Hematopoietic multipotent progenitor cell treated with erythropoietin and hydrocortisone succinate and interleukin-3 and kit ligand, for 15 days (in vitro differentiated cells): ENCODE measurements at regions not wholly inside any gene's neighbourhood (a gene's known extent, or its start where the extent isn't known, plus 50 kb on each side); places are given as distances from the start of the nearest gene placed in this dataset.
"Not testable (repeated sequence)": the region's sequence is repeated elsewhere in the genome, so short reads cannot be mapped to it uniquely, and the experiment has no call there.

Experiments used
- DNase-seq: peaks from one replicate; pipeline ENCODE4 v3.0.0-alpha.2; 2015; ENCODE audit warnings: low spot score

GRCh38 chr6:140669321-140669720 lies 1294.9 kb upstream of the CITED2 start:
- DNase-seq = no peak

GRCh38 chr6:140663772-140664171 lies 1289.3 kb upstream of the CITED2 start:
- DNase-seq = no peak

GRCh38 chr6:140663094-140663493 lies 1288.6 kb upstream of the CITED2 start:
- DNase-seq = no peak

- DNase-seq = no peak
Observed at GRCh38 chr6:140661691-140662090, 1287.2 kb upstream of the CITED2 start.

GRCh38 chr6:140660295-140660694 lies 1285.8 kb upstream of the CITED2 start:
- DNase-seq = no peak

- DNase-seq = no peak
Observed at GRCh38 chr6:140653972-140654371, 1279.5 kb upstream of the CITED2 start.

GRCh38 chr6:140653506-140653905 lies 1279.1 kb upstream of the CITED2 start:
- DNase-seq = no peak

GRCh38 chr6:140649502-140649901 lies 1275.1 kb upstream of the CITED2 start:
- not testable (repeated sequence) for DNase-seq

GRCh38 chr6:140647322-140647721 lies 1272.9 kb upstream of the CITED2 start:
- not testable (repeated sequence) for DNase-seq

GRCh38 chr6:140644017-140644416 lies 1269.6 kb upstream of the CITED2 start:
- no peak for DNase-seq

GRCh38 chr6:140641412-140641811 lies 1267.0 kb upstream of the CITED2 start:
- DNase-seq = no peak

GRCh38 chr6:140636908-140637402 lies 1262.5 kb upstream of the CITED2 start:
- no peak for DNase-seq

GRCh38 chr6:140636271-140636907 lies 1261.9 kb upstream of the CITED2 start:
- DNase-seq = no peak

- no peak for DNase-seq
Observed at GRCh38 chr6:140627002-140627401, 1252.6 kb upstream of the CITED2 start.

GRCh38 chr6:140623498-140623897 lies 1249.0 kb upstream of the CITED2 start:
- no peak for DNase-seq

- no peak for DNase-seq
Observed at GRCh38 chr6:140620496-140620895, 1246.0 kb upstream of the CITED2 start.

GRCh38 chr6:140609956-140610355 lies 1235.5 kb upstream of the CITED2 start:
- DNase-seq = no peak

- no peak for DNase-seq
Observed at GRCh38 chr6:140609321-140609720, 1234.9 kb upstream of the CITED2 start.

GRCh38 chr6:140604786-140605185 lies 1230.3 kb upstream of the CITED2 start:
- DNase-seq = no peak

- DNase-seq = no peak
Observed at GRCh38 chr6:140602431-140603248, 1228.2 kb upstream of the CITED2 start.

GRCh38 chr6:140601021-140601808 lies 1226.8 kb upstream of the CITED2 start:
- no peak for DNase-seq

- no peak for DNase-seq
Observed at GRCh38 chr6:140599916-140600315, 1225.5 kb upstream of the CITED2 start.

- no peak for DNase-seq
Observed at GRCh38 chr6:140597181-140597580, 1222.7 kb upstream of the CITED2 start.
